Endothelial cell of umbilical vein (primary cell): ENCODE measurements at regions not wholly inside any gene's neighbourhood (a gene's known extent, or its start where the extent isn't known, plus 50 kb on each side); places are given as distances from the start of the nearest gene placed in this dataset.

Experiments
- BruUV-seq: library from RNA; stranded (reverse); fragments of 400-500 nt; replicated peaks from 2 replicates; lab custom pipeline; 2021; lab: Mats Ljungman, UMichigan
- CTCF ChIA-PET: fragments of 300-600, 350-600 bp; sonication (Branson Sonifier 250); formaldehyde crosslinking; loops from one replicate; lab custom pipeline; 2021; ENCODE audit warnings: antibody characterized with exemption, inconsistent platforms; lab: Charles Lee
- POLR2A ChIA-PET: fragments of 300-600, 350-600 bp; sonication (Branson Sonifier 250); formaldehyde crosslinking; loops from one replicate; lab custom pipeline; 2021; ENCODE audit warnings: antibody characterized with exemption, inconsistent platforms; lab: Charles Lee
- DNase-seq: peaks from one replicate; pipeline ENCODE4 v3.0.0-alpha.2; 2011; ENCODE audit warnings: low read depth, low spot score
- FAIRE-seq: peaks from 2 replicates; lab custom pipeline; 2011; peaks lifted over from hg19 to GRCh38; lab: Jason Lieb, UNC
- H2AFZ ChIP-seq: 2 replicates; pipeline ENCODE4 v1.6.0; 2012; ENCODE audit warnings: low read depth, low read length, control low read depth, inconsistent platforms
- H3K27ac ChIP-seq: 2 replicates; pipeline ENCODE4 v1.5.1; 2011; ENCODE audit warnings: low read depth, mild to moderate bottlenecking, control low read depth, low read length, moderate library complexity; ENCODE audit not compliant: insufficient read depth
- H3K27me3 ChIP-seq, 2 experiments: 2 replicates each; pipeline versions ENCODE4 v1.6.0 to v1.6.1; 2011; ENCODE audit warnings: low read length in 2 of 2, mixed read lengths in 1 of 2; ENCODE audit not compliant: control insufficient read depth in 2 of 2, insufficient read depth in 2 of 2
- H3K36me3 ChIP-seq, 2 experiments: 2 replicates in 1 of 2; 3 replicates in 1 of 2; pipeline ENCODE4 v1.5.1; 2011; ENCODE audit warnings: low read length in 2 of 2, mild to moderate bottlenecking in 1 of 2, moderate library complexity in 1 of 2; ENCODE audit not compliant: control insufficient read depth in 2 of 2, insufficient read depth in 2 of 2; ENCODE audit errors: extremely low read depth in 1 of 2
- H3K4me1 ChIP-seq: 3 replicates; pipeline ENCODE4 v1.5.1; 2011; ENCODE audit warnings: mild to moderate bottlenecking, low read length; ENCODE audit not compliant: control insufficient read depth, insufficient read depth; ENCODE audit errors: extremely low read depth
- H3K4me2 ChIP-seq: 2 replicates; pipeline ENCODE4 v1.6.1; 2011; ENCODE audit warnings: low read length, control low read depth, mixed read lengths; ENCODE audit not compliant: insufficient read depth
- H3K4me3 ChIP-seq, 3 experiments: fragments of 200-600 bp in 1 of 3; sonication (generic), shearing (Covaris generic) in 1 of 3; replicated peaks in 1 of 3; 2 replicates each; pipeline ENCODE4 v1.5.1; 2011 to 2016; ENCODE audit warnings: control low read depth in 3 of 3, low read length in 3 of 3, mild to moderate bottlenecking in 2 of 3, inconsistent platforms in 1 of 3, low read depth in 1 of 3, moderate library complexity in 1 of 3; ENCODE audit not compliant: insufficient read depth in 1 of 3
- H3K79me2 ChIP-seq: 2 replicates; pipeline ENCODE4 v1.6.0; 2012; ENCODE audit warnings: low read length, inconsistent platforms; ENCODE audit not compliant: control insufficient read depth, insufficient read depth
- H3K9ac ChIP-seq: replicated peaks from 2 replicates; pipeline ENCODE3; 2011; ENCODE audit warnings: low read length, control low read depth; ENCODE audit not compliant: insufficient read depth; ENCODE audit errors: extremely low read depth
- H3K9me1 ChIP-seq: replicated peaks from 3 replicates; pipeline ENCODE4 v1.6.0; 2011; ENCODE audit warnings: mild to moderate bottlenecking, low read length; ENCODE audit not compliant: control insufficient read depth, insufficient read depth; ENCODE audit errors: extremely low read depth
- H3K9me3 ChIP-seq: replicated peaks from 2 replicates; pipeline ENCODE4 v1.5.1; 2012; ENCODE audit warnings: low read length, inconsistent platforms; ENCODE audit not compliant: control insufficient read depth, insufficient read depth
- H4K20me1 ChIP-seq: replicated peaks from 2 replicates; pipeline ENCODE3; 2011; ENCODE audit warnings: mild to moderate bottlenecking, low read length; ENCODE audit not compliant: control insufficient read depth, insufficient read depth; ENCODE audit errors: extremely low read depth
- EZH2 ChIP-seq: IDR thresholded peaks from 2 replicates; pipeline ENCODE4 v1.6.1; 2012; ENCODE audit warnings: borderline replicate concordance, low read depth, mild to moderate bottlenecking, moderate library complexity, low read length, inconsistent platforms; ENCODE audit not compliant: severe bottlenecking
- FOS ChIP-seq: IDR thresholded peaks from 2 replicates; pipeline ENCODE4 v1.6.1; 2011; ENCODE audit warnings: mild to moderate bottlenecking, low read length, moderate library complexity, borderline replicate concordance; ENCODE audit not compliant: insufficient read depth
- GATA2 ChIP-seq: IDR thresholded peaks from 2 replicates; pipeline ENCODE4 v1.7.0; 2011; ENCODE audit warnings: low read depth, mild to moderate bottlenecking, moderate library complexity, mixed read lengths, low read length; ENCODE audit not compliant: insufficient read length, insufficient read depth
- JUN ChIP-seq: IDR thresholded peaks from 2 replicates; pipeline ENCODE4 v1.6.1; 2011; ENCODE audit warnings: borderline replicate concordance, low read depth; ENCODE audit not compliant: insufficient read length, insufficient read depth
- MYC ChIP-seq: IDR thresholded peaks from one replicate; pipeline ENCODE4 v1.6.1; 2011; ENCODE audit warnings: mild to moderate bottlenecking, low read depth, low read length
- POLR2A ChIP-seq: IDR thresholded peaks from 2 replicates; pipeline ENCODE4 v1.6.1; 2012; ENCODE audit warnings: low read depth, mild to moderate bottlenecking, control low read depth, low read length
- POLR2AphosphoS5 ChIP-seq: IDR thresholded peaks from 2 replicates; pipeline ENCODE4 v1.6.1; 2012; ENCODE audit warnings: low read depth, mild to moderate bottlenecking, control low read depth, low read length, moderate library complexity; ENCODE audit not compliant: insufficient read depth
- dilution Hi-C: fragments of 300-500 bp; cut with MboI; formaldehyde crosslinking; loops from one replicate; pipeline ENCODE4 v1.15.0; 2019; ENCODE audit warnings: low sequenced_read_pairs; ENCODE audit not compliant: extremely low pct_ligation_motif_present
- intact Hi-C: fragments of 100-400 bp; cut with micrococcal nuclease; formaldehyde crosslinking; loops from one replicate; pipeline ENCODE4 v1.10.0; 2022
- TF ChIP-seq, protein P1 (sequence below), 2 donors: IDR thresholded peaks; 1 replicate in 1 of 2; 2 replicates in 1 of 2; pipeline ENCODE4 v1.5.1; 2011; ENCODE audit warnings: low read length in 2 of 2, mild to moderate bottlenecking in 2 of 2, moderate library complexity in 2 of 2, control low read depth in 1 of 2, inconsistent platforms in 1 of 2, low read depth in 1 of 2; ENCODE audit not compliant: insufficient read depth in 1 of 2; ENCODE audit errors: extremely low read depth in 1 of 2
- TF ChIP-seq, protein P2 (sequence below): IDR thresholded peaks from 2 replicates; pipeline ENCODE4 v1.6.1; 2011; ENCODE audit not compliant: insufficient read depth, insufficient read length

DNA sequence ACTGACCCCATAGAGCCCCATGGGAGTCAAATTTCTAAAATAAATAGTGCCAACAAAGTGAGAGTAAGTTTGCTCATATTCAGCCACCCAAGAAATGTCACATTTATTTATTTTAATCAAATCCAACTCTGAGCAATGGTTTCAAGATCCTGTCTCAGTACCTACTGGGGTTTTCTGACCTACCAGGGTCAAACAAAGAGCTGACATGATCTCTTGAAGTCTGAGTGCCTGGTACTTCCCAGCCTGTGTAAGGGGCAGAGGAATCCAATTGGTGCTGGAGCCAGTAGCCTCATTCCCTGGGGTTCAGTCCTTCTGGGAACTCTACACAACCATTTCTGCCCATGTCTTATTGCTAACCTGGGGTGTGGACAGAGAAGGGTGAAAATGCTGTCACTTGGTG lies 104.6 kb upstream of the SERP2 start:
- POLR2A ChIA-PET = no interaction called here

More for the DNA sequence above, 104.6 kb upstream of the SERP2 start:
- TF ChIP-seq, protein P1, sequence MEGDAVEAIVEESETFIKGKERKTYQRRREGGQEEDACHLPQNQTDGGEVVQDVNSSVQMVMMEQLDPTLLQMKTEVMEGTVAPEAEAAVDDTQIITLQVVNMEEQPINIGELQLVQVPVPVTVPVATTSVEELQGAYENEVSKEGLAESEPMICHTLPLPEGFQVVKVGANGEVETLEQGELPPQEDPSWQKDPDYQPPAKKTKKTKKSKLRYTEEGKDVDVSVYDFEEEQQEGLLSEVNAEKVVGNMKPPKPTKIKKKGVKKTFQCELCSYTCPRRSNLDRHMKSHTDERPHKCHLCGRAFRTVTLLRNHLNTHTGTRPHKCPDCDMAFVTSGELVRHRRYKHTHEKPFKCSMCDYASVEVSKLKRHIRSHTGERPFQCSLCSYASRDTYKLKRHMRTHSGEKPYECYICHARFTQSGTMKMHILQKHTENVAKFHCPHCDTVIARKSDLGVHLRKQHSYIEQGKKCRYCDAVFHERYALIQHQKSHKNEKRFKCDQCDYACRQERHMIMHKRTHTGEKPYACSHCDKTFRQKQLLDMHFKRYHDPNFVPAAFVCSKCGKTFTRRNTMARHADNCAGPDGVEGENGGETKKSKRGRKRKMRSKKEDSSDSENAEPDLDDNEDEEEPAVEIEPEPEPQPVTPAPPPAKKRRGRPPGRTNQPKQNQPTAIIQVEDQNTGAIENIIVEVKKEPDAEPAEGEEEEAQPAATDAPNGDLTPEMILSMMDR (IDR thresholded peaks at IDR 0.05; ENCODE audit: extremely low read depth in 1 of 2, insufficient read depth in 1 of 2, low read depth in 1 of 2, low read length in 2 of 2) = no peak
- TF ChIP-seq POLR2A = no peak
- TF ChIP-seq MYC = no peak
- TF ChIP-seq EZH2 = no peak
- TF ChIP-seq GATA2 = no peak
- TF ChIP-seq, protein P2, sequence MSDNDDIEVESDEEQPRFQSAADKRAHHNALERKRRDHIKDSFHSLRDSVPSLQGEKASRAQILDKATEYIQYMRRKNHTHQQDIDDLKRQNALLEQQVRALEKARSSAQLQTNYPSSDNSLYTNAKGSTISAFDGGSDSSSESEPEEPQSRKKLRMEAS = no peak
- TF ChIP-seq JUN = no peak
- TF ChIP-seq FOS = no peak
- TF ChIP-seq POLR2AphosphoS5 = no peak
- no peak for DNase-seq
- dilution Hi-C loops = no loop called here
- FAIRE-seq = no peak
- Histone ChIP-seq H3K4me1 (no peaks in the 10 kb centered on the region), H3K79me2 (no peaks in the 10 kb centered on the region), H4K20me1 (no peaks in the 10 kb centered on the region), H3K9me1 (no peaks in the 10 kb centered on the region), H3K27ac (no peak overlapping the region), H3K4me2 (no peak overlapping the region), H2AFZ (no peak overlapping the region), H3K4me3 (no peak overlapping the region), H3K9ac (no peak overlapping the region), H3K27me3 (peaks cover 0 to 8% of the 10 kb centered on the region in 2 experiments), H3K36me3 (no peaks in the 10 kb centered on the region), H3K9me3 (no peaks in the 10 kb centered on the region)
- CTCF ChIA-PET = no interaction called here
- intact Hi-C loops = no loop called here
- no TSS peak for BruUV-seq
